ENCODE measurements at regions not wholly inside any gene's neighbourhood (a gene's known extent, or its start where the extent isn't known, plus 50 kb on each side); places are given as distances from the start of the nearest gene placed in this dataset.
"Not testable (repeated sequence)": the region's sequence is repeated elsewhere in the genome, so short reads cannot be mapped to it uniquely, and the experiment has no call there.

DNA sequence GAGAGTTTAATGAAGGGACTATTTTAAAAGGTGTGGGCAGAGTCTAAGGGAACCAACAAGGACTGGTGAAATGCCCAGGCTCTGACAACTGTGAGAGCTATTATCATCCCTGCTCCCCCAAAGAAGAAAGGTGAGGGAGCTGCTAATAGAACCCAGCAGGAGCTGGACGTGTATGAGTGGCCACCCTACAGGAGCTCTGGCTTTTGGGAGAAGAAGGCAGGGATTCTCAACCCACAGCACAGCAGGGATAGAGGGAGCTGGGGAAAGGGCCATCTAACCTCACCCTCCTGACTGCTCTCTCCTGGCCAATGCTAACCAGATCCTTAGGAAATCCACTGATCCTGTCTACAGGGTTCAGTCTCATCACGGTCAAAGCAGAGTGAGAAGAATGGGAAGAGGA lies 57.1 kb downstream of the GRIN2B start:
- no peak for DNase-seq

DNA sequence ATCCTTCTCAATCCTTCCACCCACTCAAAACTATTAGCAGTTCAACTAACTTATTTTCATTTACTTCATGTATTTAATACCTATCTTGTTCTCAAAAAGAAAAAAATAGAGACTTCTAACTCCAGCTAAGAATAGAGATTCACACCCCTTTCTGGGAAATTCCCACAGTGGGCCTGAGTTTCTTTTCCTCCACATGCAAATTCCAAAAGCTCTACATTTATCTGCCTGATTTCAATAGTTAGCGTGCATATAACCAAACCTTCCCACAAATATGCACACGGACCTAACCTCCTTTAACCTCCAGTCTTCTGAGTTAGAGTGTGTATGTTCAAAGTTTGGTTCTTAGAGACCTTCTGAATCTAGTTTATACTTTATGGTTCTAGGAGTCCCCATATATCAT lies 62.5 kb downstream of the GRIN2B start:
- DNase-seq, result no peak

DNA sequence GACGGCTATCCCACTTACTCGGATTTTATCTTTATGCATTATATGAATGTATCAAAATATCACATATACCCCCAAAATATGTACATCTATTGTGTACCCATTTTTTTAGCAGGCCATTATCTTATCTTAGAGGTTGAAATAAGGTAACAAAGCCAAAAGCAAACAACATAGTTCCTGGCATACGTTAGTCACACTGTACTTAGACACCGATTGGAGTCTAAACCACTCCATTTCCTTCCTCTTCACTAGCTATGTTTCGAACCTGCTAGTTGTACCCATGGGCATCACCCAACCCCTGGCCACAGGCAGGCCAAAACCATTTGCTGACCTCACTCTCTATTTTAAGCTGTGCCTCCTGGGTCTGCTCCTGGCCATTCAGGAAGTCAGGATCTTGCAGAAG lies 66.3 kb downstream of the GRIN2B start:
- DNase-seq, result no peak

DNA sequence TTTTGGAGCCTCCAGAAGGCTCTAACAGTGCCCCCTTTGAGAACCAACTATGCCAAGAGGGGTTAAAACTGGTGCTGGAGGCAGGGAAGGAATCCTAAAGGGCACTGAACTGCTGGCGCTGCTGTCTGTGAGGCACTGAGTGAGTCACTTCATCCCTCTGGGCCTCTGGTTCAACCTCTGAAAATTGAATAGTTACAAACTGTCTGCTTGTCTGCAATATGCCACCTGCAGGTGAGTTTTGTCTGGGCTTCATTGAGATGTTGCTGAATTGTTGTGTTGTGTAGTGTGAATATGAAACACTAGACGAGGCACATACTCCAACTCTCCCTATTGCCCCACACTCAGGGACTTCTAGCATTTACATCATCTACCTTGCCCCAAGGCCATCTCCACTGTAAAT lies 68.0 kb downstream of the GRIN2B start:
- DNase-seq, result no peak

DNA sequence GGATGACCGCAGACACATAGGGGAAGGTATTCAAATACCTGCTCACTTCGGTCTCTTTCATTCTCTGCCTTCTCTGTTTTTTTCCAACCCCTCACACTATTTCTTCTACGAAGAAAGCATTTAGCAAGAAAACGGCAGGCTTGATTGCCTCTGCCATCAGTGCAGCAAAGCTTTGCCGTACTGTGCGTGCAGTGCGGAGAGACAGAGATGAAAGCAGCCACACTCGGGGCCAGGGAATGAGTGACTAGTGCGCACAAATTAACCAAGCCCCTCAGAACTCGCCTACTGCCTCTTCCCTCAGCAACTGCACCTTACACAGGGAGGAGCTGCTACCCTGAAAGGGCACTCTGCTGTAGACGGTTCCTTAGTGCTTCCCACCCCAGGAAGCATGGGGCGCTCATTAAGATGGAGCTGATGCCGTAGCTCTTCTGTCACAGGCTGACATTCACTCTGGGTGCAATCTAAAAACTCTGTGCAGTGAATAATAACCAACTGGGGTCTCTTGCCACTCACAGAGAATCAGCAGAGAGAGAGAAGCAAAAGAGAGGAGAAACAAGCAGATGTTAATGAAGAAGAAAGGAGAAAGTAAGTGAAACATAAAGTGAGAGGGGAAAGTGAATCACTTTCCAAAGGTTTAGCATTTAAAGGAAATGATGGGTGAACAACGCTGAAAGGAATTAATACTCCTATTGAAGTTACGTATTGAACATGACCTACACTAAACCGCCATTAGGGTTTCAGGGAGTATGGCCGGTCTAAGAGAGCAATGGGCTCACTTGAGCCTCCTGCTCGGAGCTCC lies 69.4 kb downstream of the GRIN2B start:
- DNase-seq, result no peak

DNA sequence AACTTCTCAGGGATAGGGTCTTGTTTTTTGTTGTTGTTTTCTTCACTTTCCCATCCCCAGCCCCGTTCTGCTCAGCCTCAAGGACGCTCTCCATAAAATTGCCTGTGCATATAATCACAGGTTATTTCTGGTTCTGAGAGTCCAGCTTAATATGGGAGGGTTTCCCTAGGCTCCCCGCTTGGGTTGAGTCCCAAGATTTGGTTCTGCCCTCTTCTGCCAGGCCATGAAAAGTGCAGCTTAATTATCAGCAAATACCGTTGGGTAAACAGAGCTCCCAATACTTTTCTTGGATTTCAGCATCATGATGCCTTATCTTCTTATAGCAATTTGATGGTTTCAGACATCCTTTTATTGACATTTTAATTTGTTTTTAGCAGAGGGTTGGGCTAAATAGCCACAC lies 75.6 kb downstream of the GRIN2B start:
- DNase-seq, result no peak

DNA sequence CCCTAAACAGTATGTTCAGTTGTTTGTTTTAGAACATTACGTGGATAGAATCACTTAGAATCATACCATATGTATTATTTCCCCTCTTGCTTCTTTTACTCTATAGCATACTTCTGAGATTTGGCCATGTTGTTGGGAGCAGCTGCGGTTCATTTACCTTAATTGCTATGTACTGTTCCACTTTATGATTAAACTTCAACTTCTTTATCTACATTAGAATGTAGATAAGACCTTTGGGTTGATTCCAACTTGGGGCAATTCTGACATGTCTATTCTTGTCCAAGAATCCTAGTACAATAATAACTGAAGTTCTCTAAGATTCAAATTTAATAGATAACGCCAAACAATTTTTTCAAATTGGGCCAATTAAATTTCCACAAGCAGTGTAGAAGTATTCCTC lies 80.7 kb downstream of the GRIN2B start:
- no peak for DNase-seq

DNA sequence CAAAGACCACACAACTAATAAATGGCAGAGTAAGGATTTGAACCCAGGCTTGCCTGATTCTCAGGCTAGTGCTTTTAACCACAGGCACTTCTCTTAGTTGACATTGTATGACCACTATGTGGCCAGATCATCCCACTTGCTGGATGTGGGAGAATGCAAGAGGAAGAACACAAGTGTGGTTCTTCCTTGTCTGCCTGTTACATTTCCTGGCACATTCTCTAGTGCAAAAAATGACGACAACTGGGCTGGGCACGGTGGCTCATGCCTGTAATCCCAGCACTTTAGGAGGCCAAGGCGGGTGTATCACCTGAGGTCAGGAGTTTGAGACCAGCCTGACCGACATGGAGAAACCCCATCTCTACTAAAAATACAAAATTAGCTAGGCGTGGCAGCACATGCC lies 83.0 kb downstream of the GRIN2B start:
- not testable (repeated sequence) for DNase-seq

DNA sequence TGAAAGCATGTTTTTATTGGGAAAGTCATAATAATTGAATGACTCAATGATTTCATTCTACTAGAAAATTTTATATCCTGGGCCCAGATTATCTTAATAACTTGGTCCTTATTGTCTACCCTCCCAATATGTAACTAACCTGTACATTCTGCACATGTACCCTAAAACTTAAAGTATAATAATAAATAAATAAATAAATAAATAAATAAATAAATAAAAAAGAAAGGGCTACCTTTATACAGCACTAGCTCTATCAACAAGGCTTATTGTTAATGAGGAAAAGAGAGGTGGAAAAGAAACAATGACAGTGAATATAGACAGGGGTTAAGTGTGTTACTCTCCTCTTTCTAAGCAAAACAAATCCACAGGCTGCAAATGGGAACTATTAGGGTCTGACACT lies 83.6 kb downstream of the GRIN2B start:
- no peak for DNase-seq

DNA sequence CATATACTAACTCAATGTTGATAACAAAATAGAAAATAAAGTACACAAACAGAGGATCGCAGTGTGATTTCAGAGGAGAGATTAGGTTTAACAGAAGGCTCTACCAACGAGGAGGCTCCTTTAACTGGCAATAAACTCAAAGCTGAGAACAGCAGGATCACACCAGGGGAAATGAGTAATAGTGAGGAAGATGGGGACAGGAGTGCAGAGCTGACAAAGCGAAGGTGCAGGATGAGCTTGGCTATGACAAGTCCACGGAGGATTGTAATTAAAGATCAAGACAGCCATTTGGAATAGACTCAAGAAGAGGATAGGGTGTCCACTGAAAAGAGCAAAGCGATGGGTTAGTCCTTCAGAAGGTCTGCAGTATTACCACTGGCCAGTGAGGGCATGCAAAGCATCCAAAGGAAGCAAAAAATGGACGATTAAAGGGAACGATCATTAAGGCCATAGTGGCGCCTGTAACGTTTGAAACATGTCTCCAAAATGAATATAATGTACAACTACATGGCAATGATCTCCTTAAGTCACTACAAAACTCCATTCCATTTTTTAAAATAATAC lies 85.3 kb downstream of the GRIN2B start:
- no peak for DNase-seq

DNA sequence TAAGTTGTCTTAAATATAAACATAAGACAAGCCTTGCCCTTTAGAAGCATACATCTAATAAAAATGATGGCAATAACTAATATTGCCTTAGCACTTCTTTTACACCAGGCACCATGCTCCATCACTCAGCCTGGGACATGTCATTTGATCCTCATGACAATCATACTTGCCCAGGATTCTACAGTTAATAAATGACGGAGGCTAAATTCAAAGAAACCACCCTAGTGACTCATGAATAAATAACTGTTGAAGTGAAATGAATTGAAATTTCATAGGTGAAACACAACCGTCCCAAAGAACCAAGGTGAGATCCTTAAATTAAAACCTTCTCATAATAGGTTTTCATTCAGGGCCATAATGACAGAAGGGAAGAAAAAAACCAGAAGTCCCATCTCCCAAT lies 89.5 kb downstream of the GRIN2B start:
- no peak for DNase-seq

DNA sequence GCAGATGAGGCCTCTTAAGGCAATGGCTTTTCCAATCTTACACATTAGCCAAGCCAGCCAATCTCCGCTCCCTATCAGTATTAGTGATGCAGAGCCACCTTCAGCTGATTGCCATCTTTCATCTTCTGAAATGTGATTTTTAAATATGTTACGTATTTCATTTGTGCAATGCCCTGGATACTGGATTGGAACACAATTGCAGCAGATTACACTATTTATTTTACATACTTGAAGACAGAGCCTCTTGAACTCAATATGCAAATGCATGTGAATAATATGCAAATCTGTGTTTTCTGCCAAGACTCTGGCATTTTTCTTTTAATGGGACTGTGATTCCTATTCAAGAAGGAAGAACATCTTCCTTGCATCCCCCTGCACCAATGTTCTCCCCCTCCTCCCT lies 90.5 kb downstream of the GRIN2B start:
- DNase-seq, result no peak

DNA sequence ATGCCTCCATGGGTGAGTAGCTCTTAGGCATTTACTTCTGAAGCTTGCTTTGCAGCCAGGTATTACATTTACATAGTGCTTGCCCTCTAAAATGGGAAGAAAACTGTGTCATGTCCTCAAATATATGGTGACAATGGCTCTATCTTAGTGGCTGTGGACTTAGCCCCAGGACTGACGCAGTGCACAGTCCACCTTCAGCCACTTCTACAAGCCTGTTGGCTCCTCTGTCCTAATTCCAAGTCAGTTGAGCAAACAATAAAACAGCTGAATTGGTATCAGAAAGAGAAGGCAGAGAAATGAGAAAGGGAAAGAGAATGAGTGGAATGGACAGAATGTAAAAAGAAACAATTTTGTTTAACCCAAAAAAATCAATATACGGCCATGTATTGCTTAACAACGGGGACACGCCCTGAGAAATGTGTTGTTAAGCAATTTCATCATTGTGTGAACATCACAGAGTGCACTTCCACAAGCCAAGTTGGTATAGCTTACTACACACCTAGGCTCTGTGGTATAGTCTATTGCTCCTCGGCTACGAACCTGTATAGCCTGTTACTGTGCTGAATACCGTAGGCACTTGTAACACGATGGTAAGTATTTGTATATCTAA lies 93.5 kb downstream of the GRIN2B start:
- DNase-seq, result no peak

DNA sequence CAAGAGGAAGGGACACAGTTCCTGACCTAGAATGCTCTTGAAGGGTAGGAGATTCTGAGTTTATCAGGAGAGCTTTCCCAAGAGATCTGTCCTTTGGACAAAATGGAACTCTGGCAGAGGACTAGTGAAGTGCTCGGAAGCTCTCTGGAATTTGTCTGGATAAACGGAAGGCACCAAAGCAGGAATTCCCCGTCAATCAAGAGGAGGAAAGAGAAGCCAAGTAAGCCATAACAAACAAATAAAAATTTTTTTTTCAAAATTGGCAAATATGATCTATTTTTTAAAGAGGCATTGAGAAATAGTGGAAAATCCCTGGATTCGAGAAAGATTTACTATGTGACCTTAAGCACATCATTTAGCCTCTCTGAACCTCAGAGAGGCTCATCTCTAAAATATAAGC lies 99.2 kb downstream of the GRIN2B start:
- DNase-seq, result no peak

DNA sequence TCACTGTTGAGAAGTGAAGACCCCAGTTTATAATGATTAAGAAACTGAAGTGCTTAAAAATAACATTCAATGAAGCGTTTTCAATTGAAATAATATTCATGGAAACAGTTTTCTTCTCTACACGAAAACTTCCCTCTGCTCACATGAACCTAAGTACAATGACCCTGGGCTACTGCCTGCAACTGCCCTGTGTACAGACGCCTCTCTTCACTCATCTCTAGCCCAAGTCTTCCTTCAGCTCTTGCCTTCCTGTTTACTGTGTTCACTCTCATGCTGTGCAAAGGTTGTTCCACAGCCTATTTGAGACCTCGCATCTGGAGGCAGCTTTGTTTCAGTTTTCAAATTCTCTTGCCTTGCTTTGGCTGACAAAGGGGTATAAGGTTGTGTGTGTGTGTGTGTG lies 100.8 kb downstream of the GRIN2B start:
- no peak for DNase-seq

DNA sequence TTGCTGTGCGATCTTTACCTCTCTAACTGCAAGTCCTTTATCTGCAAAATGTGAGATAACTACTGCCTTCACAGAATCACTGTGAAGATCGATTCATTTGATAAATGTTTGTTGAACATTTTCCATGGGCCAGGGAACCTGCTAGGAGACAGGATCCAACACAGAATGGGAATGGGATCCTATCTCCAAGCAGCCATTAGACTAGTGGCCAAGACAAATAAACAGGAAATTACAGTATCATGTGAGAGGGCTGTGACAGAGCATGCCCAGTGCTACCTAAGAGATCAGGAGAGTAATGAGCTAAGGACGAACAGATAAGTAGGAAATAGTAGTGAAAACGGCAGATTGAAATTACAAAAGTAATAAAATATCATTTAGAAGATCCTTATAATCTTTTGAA lies 105.7 kb downstream of the GRIN2B start:
- DNase-seq, result no peak

DNA sequence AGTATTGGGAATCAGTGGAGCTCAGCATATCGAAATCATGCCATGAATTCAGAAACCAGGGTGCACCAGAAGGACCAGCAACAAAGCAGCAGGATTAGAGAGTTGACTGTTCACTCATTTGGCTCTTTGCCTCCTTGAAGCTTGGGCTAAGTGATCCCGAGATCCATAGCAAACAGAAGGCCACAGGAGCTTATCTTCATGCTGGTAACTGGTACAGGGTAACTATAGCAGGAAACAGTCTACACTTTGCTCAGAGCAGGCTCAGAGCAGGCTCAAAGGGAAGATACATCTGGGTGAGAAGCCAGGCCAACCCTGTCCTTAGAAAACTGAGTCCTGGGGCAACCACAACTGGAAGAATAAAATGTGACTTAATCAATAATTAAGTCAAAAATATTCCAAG lies 111.1 kb downstream of the GRIN2B start:
- no peak for DNase-seq

DNA sequence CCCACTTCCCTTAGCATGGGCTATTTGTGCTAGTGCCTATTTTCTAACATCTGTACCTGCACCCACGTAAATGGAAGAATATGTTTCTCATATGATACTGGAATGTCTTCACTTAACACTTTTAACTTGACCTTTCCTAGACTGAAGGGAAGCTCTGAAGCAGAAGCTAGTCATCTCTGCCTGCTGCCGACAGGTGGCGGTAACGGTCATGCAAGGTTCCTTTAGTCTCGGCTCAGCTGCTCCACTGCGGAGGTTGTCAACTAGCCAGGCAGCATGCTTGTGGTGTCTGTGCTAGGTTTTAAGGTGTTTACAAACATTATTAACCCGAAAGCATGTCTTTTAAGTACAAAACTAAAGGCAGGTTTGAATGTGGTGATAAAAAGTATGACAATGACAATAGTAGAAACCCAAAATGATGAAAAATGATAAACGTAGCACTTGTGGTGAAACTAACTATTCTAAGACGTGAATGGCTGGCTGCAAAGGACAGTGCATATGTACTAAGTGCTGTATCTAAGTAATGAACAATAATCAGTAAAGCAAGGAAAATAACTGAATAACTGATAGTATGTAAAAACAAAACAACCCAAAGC lies 117.2 kb downstream of the GRIN2B start:
- DNase-seq, result peak; percentile 62

DNA sequence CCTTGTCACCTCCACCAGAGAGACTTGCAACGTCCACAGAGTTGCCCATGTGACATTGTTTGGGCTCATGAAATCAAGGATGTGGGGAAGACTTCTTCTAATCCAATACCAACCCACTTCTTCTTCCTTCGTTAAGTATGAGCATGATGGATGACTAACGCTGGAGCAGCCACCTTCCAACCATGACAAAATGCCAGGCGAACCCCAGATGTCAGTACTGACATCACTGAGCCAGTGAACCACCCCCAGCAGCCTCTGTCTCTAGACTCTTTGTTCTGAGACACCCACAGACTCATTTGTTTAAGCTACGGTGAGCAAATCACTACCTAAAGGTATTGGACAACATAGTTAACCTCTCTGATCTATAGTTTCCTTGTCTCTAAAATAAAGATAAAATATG lies 123.7 kb downstream of the GRIN2B start:
- no peak for DNase-seq

DNA sequence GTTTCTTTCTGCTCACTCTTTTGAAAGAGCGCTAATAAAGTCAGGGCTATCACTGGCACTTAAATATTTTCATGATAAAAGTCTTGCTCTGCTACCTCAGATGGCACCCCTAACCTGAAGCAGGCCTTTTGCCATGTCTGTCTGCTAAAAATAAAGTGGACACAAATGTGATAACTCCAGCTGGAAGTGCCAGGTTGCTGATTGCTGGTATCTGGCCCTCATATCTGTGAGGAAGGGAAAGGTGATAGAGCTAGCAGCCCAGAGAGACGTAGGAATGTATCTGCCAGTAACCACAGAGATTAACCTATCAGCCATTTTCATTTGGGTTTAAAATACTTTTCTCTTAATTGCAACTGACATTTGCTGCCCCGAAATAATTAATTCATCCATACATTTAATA lies 127.9 kb downstream of the GRIN2B start:
- no peak for DNase-seq

DNA sequence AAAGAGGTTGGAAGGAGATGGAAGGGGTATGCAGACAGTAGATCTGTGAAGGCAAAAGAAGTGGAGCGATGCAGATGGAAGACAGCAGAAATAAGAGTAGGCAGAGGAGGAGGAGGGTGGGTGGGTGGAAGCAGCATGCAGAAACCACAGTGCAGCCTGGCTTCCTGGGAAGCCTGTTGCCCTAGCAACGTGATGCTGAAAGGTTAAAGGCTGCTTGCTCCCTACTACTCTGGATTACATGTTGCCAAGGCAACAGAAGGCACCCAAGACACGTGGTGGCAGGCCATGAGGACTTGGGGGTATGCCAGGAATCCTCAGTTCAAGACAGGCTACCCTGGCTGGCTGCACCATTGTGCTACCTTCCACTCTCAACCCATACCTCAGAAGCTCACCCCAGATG lies 129.6 kb downstream of the GRIN2B start:
- DNase-seq, result no peak

DNA sequence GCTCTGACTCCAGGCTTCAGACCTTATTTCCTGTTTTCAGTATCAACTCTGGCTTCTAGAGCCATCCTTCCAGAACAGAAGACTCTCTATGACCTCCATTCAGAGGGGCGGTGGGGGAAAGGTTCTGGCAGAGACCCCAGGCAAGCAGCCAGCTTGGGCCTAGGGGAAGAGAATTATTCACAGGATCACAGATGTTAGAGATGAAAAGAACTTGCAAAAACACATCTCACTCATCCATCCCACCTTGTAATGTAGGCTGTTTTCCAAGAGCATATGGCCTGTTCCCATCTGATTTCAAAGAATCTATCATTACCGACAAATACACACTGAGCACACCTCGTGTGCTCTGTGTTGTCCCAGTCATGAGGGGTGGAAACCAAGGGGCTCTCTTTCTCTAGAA lies 131.9 kb downstream of the GRIN2B start:
- no peak for DNase-seq

DNA sequence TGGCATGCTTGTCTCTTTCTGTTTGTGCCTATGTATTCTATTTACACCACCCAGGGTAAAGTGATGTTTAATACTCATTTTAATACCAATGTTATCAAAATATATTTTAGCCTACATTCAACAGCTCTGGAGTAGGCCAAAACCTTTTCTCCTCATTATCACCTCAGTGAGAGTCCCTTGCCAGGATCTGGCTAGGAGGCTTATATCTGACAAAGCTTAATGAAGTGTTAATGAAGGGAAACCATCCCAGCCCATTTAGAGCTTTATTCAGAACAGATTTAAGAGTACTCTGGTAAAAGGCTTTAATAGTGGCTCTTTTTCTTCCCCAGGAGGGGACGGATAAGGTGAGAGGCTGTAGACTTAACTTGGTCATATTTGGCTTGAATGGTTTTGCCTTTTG lies 137.6 kb downstream of the GRIN2B start:
- DNase-seq, result no peak

DNA sequence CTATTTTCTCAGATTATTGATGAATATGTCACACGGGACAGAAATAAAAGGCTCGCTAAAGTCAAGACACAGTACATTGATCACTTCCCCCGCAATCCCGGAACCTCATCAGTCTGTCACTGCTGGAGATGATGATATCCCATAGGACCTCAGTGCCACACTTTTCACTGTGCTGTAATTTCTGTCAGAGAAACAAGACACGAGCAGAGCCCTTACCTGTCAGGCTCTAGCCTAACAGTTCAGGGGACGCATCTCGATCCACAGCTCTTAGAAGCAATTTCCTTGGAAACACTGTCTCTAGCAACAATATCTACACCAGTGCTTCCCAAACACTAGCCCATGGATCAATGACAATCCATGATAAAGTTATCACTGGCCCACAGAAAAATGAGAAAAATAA lies 140.0 kb downstream of the GRIN2B start:
- no peak for DNase-seq

All from fibroblast of upper back skin (primary cell).